ENCODE measurements at regions not wholly inside any gene's neighbourhood (a gene's known extent, or its start where the extent isn't known, plus 50 kb on each side); places are given as distances from the start of the nearest gene placed in this dataset.

- no peak for DNase-seq
These were observed 501.5 kb downstream of the ELAVL2 start for GRCh38 chr9:23324511-23324910.

DNA sequence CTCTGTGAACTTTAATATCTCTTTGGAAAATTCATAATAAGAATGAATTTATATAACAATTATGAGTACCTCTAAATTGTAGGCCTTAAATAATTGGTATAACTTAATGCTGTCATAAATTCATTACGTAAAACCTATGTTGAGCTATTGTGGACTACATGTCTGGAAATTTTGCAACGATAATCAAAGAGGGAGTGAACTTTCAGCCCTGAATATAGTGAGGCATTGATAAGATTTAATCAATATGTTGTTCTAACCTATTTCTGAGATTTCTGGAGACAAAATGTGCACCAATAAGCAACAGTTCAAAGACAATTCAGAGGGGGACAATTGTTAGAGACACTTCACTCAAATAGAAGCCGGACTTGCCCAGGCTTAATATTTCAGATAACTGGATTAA is 499.4 kb downstream of the ELAVL2 start:
- no peak for DNase-seq

GRCh38 chr9:23341346-23341745 is 484.7 kb downstream of the ELAVL2 start:
- DNase-seq = peak; percentile 37

GRCh38 chr9:23342291-23342690 is 483.7 kb downstream of the ELAVL2 start:
- DNase-seq = no peak

- no peak for DNase-seq
These were observed 482.8 kb downstream of the ELAVL2 start for GRCh38 chr9:23343226-23343625.

- DNase-seq = no peak
These were observed 464.9 kb downstream of the ELAVL2 start for GRCh38 chr9:23361096-23361495.

GRCh38 chr9:23372703-23373102 is 453.3 kb downstream of the ELAVL2 start:
- no peak for DNase-seq

DNA sequence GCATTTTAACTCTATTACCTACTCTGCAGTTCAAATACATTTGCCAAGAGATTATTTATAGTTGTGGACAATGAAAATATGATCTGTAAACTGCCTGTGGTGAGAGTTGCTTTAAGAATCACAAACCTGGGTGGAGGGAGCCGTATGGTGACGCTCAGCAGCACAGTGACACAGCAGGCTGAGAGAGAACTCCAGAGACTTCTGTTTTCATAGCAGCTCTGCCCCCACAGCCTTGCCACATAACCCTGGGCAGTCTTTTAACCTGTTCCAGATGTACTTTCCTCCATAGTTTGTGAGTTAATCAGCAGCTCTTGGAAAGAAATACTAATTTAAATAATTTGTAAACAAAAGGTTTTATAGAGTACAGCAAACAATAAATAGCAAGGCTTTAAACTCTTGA is 450.5 kb downstream of the ELAVL2 start:
- DNase-seq = no peak

GRCh38 chr9:23379842-23380241 is 446.2 kb downstream of the ELAVL2 start:
- no peak for DNase-seq

GRCh38 chr9:23380821-23381220 is 445.2 kb downstream of the ELAVL2 start:
- no peak for DNase-seq

DNA sequence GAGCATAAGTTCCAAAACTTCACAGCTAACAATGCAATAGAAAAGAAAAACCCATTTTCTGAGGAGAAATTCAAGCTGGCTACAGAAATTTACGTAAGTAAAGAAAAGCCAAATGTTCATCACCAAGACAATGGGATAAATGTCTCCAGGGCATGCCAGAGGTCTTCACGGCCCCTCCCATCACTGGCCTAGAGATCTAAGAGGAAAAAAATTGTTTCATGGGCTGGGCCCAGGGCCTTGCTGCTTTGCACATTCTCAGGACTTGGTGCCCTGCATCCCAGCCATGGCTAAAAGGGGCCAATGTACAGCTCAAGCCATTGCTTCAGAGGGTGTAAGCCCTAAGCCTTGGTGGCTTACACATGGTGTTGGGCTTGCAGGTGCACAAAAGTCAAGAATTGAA is 443.6 kb downstream of the ELAVL2 start:
- no peak for DNase-seq

GRCh38 chr9:23394189-23394588 is 431.9 kb downstream of the ELAVL2 start:
- DNase-seq = no peak

DNA sequence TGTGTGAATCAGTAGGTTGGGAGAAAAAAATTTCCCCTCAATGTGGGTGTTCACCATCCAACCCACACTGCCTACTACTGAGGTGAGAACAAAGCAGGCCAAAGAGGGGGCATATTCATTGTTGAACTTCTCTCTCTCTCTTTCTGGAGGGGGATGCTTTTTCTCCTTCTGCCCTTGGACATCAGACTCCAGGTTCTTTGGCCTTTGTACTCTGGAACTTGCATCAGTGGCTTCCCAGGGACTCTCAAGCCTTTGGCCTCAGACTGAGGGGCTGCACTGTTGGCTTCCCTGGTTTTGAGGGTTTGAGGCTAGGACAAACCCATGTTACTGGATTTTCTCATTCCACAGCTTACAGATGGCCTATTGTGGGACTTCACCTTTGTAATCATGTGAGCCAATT is 417.2 kb downstream of the ELAVL2 start:
- no peak for DNase-seq

- DNase-seq = no peak
These were observed 414.0 kb downstream of the ELAVL2 start for GRCh38 chr9:23412046-23412445.

DNA sequence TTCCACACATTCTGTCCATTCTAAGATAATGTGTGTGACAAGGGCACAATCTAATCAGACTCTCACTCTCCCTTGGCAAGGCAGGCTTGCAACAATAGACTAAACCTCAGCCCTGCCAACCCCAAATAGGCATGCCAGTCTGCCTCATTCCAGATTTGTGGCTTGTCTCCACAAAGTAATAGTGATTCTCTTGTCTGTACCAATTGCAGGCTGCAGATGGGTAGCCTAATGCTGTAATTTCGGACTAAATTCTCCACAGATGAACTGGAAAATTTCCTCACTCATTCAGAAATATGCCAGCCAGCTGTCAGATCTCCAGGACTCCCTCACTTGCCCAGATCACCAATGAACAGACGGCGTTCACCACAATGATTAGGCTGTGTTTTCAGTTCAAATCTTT is 413.6 kb downstream of the ELAVL2 start:
- no peak for DNase-seq

DNA sequence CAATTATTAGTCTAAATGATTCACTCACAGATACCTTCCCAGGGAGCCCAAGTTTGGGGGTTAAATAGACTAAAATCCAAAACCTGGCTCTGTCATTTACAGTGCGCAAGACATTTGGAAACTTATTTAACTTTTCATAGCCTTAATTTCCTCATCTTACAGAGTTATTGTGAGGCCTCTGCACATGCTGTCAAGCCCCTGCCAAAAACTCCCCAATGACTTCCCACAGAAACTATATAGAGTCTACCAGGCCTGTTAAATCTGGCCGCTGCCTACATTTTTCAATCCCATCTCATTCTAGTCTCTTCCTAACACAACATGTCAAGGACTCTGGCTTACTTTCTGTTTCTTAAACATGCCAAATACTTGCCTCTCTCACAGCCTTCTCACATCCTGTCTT is 412.5 kb downstream of the ELAVL2 start:
- DNase-seq = no peak

DNA sequence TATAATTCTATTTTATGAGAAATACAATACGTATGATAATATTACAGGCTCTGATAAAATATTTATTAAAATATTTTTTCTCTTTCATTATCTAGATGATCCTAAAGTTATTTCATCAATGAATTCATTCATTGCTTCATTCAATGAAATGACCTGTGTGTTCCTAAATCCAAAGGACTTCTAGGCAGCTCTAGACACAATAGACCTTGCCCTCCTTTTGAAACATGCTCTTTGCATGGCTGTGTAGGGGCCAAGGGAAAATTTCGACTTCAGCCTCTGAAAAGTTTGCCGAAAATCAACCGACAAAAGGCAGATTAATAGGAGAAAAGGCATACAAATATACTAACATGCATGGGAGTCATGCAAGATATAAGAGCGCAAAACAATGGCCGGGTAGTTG is 402.0 kb downstream of the ELAVL2 start:
- no peak for DNase-seq

GRCh38 chr9:23426144-23426543 is 399.9 kb downstream of the ELAVL2 start:
- DNase-seq = no peak

DNA sequence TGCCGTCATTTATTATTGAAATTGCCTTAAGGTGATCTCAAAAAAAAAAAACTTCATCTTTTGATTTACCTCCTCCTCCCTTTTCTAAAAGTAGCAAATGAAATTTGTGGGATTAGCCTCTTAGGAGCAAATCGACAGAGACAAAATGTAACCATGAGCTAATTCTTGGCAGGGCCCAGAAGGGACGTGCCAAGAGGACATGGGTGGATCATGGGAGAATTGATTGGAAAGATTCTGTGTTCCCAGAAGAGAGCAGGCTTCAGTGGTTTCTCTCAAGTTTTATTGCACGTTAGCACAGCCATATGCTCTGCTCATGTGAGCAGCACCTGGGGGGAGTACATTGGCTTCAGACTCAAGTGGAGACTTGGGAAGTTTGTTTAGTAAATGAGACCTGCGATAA is 394.6 kb downstream of the ELAVL2 start:
- no peak for DNase-seq

- DNase-seq = no peak
These were observed 391.4 kb downstream of the ELAVL2 start for GRCh38 chr9:23434654-23435053.

GRCh38 chr9:23438299-23438907 is 387.6 kb downstream of the ELAVL2 start:
- DNase-seq = no peak

DNA sequence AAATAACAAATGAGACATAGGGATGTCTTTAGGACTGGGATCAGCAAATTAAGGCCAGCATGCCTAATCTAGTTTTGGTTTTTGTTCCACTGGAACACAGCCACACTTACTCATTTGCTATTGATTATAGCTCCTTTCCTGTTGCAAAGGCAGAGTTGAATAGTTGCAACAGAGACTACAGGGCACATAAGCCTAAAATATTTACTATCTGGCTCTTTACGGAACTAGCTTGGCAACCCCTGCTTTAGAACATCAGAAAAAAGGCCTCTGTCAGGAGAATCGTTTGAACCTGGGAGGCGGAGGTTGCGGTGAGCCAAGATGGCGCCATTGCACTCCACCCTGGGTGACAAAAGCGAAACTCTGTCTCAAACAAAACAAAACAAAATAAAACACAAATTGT is 384.8 kb downstream of the ELAVL2 start:
- DNase-seq = no peak

- DNase-seq = no peak
These were observed 381.4 kb downstream of the ELAVL2 start for GRCh38 chr9:23444658-23445057.

GRCh38 chr9:23447166-23447565 is 378.9 kb downstream of the ELAVL2 start:
- no peak for DNase-seq

GRCh38 chr9:23447944-23448343 is 378.1 kb downstream of the ELAVL2 start:
- no peak for DNase-seq
